GM21717 (cell line): ENCODE measurements at regions not wholly inside any gene's neighbourhood (a gene's known extent, or its start where the extent isn't known, plus 50 kb on each side); places are given as distances from the start of the nearest gene placed in this dataset.

Experiments
- ATAC-seq: cut with Tn5 transposase; IDR thresholded peaks from one replicate; pipeline ENCODE4 v1.9.1; 2021; ENCODE audit warnings: mild to moderate bottlenecking, moderate library complexity; ENCODE audit not compliant: unreplicated experiment

- ATAC-seq, result no peak
These were observed 526.8 kb upstream of the TBL1XR1 start for GRCh38 chr3:177724020-177724638.

- ATAC-seq, result no peak
These were observed 527.9 kb upstream of the TBL1XR1 start for GRCh38 chr3:177725165-177725564.

- no peak for ATAC-seq
These were observed 529.5 kb upstream of the TBL1XR1 start for GRCh38 chr3:177726807-177727206.

GRCh38 chr3:177729956-177730681 lies 532.8 kb upstream of the TBL1XR1 start:
- ATAC-seq, result no peak

GRCh38 chr3:177730814-177731213 lies 533.5 kb upstream of the TBL1XR1 start:
- ATAC-seq, result no peak

GRCh38 chr3:177731644-177732268 lies 534.5 kb upstream of the TBL1XR1 start:
- no peak for ATAC-seq

- no peak for ATAC-seq
These were observed 536.0 kb upstream of the TBL1XR1 start for GRCh38 chr3:177733233-177733632.

GRCh38 chr3:177733936-177734335 lies 536.7 kb upstream of the TBL1XR1 start:
- ATAC-seq, result no peak

- no peak for ATAC-seq
These were observed 538.1 kb upstream of the TBL1XR1 start for GRCh38 chr3:177735431-177735830.

- ATAC-seq, result no peak
These were observed 542.2 kb upstream of the TBL1XR1 start for GRCh38 chr3:177739461-177739860.

GRCh38 chr3:177740254-177740653 lies 543.0 kb upstream of the TBL1XR1 start:
- no peak for ATAC-seq

- peak; percentile 68 for ATAC-seq
These were observed 545.0 kb upstream of the TBL1XR1 start for GRCh38 chr3:177742273-177742672.

GRCh38 chr3:177743173-177743890 lies 546.0 kb upstream of the TBL1XR1 start:
- no peak for ATAC-seq

- ATAC-seq, result no peak
These were observed 547.8 kb upstream of the TBL1XR1 start for GRCh38 chr3:177744873-177745606.

- no peak for ATAC-seq
These were observed 548.3 kb upstream of the TBL1XR1 start for GRCh38 chr3:177745607-177746005.

- ATAC-seq, result no peak
These were observed 549.2 kb upstream of the TBL1XR1 start for GRCh38 chr3:177746337-177746933.

GRCh38 chr3:177749836-177750235 lies 552.6 kb upstream of the TBL1XR1 start:
- ATAC-seq, result no peak

GRCh38 chr3:177750436-177750835 lies 553.2 kb upstream of the TBL1XR1 start:
- ATAC-seq, result no peak

- ATAC-seq, result peak; percentile 47
These were observed 554.5 kb upstream of the TBL1XR1 start for GRCh38 chr3:177751770-177752169.

- no peak for ATAC-seq
These were observed 555.5 kb upstream of the TBL1XR1 start for GRCh38 chr3:177752831-177753230.
